Vagina (tissue), 2 donors: ENCODE measurements at regions not wholly inside any gene's neighbourhood (a gene's known extent, or its start where the extent isn't known, plus 50 kb on each side); places are given as distances from the start of the nearest gene placed in this dataset.

Experiments
- CTCF ChIP-seq, 3 experiments: fragments of 450-650 bp in 2 of 3; fragments of 200-600 bp in 1 of 3; sonication (generic) in 1 of 3; IDR thresholded peaks; one replicate each; pipeline ENCODE4 v1.5.1; 2017 to 2019; ENCODE audit warnings: antibody characterized with exemption in 3 of 3, mild to moderate bottlenecking in 2 of 3, moderate library complexity in 2 of 3
- POLR2AphosphoS5 ChIP-seq, 2 donors: sonication (generic); formaldehyde crosslinking; IDR thresholded peaks; one replicate each; pipeline ENCODE4 v1.9.0; 2017; ENCODE audit warnings: antibody characterized with exemption in 2 of 2, mild to moderate bottlenecking in 2 of 2, low read depth in 1 of 2; ENCODE audit not compliant: insufficient read depth in 1 of 2

- TF ChIP-seq POLR2AphosphoS5 (IDR thresholded peaks at IDR 0.05; ENCODE audit: insufficient read depth in 1 of 2, low read depth in 1 of 2) = no peak
- no peak for TF ChIP-seq CTCF (IDR thresholded peaks at IDR 0.05)
These were observed 642.2 kb downstream of the DIAPH3 start for GRCh38 chr13:59521549-59521948.
